GM18909 (cell line): ENCODE measurements at regions not wholly inside any gene's neighbourhood (a gene's known extent, or its start where the extent isn't known, plus 50 kb on each side); places are given as distances from the start of the nearest gene placed in this dataset.

Source experiments
- ATAC-seq: cut with Tn5 transposase; IDR thresholded peaks from one replicate; pipeline ENCODE4 v1.9.1; 2021; ENCODE audit warnings: mild to moderate bottlenecking; ENCODE audit not compliant: unreplicated experiment, poor library complexity

DNA sequence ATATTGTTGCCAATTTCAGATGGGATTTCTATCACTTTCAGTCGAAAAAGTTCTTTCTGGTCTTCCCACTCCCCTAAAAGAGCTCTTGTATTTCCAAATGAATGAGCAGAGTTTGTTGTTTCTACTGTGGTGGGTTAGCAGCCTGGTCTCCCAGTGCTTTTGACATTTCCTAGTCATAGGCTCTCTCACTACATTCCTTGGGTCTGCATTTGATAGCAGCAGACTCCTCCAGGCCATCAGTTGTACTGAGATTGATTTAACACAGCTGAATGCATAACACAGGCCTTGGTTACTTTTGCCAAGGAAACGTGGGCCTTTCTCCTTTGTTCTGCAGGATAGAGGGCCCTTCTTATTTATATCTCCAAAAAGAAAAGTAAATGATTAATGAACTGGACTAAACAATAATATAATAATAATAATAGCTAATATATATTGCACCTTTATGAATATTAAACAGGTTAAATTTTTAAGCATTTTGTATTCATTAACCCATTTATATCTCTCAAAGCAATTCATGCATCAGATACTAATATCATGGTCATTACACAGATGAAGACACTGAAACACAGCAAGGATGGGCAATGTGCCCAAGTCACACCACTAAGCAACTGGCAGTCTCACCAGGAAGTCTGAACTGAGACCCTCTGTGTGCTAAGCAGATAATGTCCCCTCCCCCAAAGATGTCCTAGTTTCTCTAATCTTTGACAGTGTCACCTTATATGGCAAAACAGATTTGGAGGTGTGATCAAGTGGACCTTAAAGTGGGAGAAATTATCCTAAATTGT lies 1579.2 kb downstream of the AACS start:
- ATAC-seq, result no peak

DNA sequence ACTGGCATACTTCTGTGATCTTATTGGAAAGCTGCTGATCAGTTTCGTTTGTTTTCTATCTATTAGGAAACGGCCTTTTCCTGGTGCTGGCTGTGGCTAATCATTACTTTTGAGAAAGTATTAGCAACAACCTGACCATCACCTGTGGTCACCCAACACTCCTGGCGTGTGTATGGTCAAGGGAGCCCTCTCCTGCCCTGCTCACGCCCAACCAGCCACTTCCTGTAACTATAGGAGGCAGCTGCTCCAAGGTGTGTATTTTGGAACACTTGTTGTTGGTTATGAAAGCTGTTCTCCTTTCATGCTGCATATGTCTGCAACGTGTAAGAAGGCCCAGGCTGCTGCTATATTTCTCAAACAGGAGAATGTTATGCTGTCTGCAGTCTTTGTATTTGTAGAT lies 1582.8 kb downstream of the AACS start:
- ATAC-seq, result no peak

DNA sequence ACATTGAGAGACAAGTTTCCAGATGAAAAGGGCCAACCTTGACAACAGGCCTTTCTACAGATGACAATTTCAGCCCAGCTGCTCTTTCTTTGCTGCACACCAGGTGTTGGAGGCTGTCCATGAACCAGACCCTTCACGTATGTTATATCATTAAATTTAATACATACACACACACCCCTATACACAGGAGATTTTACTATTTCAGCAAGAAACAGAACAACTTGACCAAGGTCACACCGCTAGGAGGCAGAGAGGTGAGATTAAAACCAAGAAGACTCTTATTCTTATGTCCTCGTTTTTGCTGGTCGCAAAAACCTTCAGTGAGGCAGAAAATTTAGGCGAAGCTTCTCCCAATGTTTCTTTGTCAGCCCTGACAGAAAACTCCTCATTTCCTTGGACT lies 1585.9 kb downstream of the AACS start:
- ATAC-seq, result no peak

DNA sequence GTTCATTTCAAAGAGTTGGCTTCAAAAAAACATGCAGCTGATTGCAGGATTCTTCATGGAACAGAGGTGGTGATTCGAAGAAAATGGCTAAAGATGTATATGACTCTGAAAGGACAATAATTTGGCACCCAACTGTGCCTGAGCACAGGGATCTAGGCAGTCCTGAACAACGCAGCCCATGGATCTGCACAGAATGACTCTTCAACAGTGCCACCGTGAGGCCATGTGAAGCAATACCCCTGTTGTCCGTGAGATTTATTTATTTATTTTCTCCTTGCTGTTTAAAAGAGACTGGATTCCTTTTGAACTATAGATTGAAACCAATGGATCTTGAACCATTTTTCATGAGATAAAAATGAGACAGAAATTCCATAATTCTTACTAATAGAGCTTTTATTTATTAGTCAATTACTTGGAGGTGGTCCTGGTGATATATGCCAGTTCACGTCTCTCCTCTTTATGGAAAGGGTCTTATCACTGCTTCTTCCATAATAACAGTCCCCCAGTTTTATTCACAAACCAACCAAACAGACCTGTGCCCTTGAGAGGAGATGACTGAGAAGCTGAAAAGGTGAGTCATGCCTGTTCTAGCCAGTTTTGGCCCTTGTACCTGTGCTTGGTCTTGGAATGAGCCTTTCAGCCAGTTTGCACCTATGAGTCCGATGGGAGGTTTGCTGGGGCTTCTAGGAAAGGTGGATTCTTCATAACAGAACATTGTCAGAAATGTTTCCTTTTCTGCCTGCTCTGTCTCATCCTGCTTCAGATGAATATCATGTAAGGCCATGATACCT lies 1598.3 kb downstream of the AACS start:
- no peak for ATAC-seq

DNA sequence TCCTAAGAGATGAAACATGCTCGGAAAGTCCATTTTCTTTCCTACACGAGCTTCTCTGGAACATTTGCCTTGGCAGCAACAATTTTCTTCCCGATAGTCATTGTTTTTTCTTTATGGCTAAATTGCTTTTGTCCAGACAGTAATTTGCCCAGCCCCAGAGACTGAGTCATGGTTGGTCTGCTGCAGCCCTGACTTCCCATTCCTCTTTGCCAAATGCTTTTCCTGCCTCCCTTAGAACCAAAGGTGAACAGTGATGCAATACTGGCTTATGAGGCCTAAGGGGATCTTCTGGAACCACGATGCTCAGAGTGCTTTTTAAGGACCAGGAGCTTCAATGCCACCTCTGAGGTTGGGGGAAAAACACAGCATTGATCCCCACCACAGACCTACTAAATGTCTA lies 1599.6 kb upstream of the TMEM132C start:
- no peak for ATAC-seq

DNA sequence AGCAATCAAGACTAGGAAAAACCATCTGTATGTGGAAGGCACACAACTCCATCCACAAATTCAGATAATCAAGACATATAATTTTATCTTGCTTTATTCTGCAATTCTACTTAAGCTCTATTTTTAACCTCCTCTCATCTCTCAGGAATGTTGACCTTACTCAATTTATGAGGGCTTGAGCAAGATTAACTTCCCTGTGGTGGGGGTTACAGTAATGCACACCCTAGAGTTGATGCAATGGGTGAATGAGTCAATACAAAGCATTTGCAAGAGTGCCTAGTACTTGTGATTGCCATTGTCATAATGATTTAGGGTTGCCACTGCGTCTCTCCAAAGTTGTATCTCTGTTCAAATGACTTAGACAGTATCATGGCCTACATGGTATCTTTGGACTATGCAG lies 1598.4 kb upstream of the TMEM132C start:
- ATAC-seq, result no peak

DNA sequence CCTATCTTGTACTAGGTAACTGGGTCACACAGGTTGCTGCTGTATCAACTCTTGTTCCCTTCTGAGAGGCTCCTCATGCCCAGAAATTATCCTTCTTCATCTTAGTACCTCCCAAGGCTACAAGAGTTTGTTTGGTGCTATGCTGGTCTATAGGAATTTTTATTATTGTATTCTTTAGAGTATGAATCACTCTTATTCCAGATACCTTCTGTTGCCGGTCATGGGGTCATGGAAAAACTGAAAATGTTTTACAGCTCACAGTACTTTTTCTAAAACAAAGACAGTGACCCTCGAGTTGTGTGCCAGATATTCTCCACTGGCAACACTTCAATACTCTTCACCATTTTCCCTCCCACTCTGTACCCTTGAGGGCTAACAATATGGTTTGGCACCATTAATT lies 1598.0 kb upstream of the TMEM132C start:
- ATAC-seq, result no peak

DNA sequence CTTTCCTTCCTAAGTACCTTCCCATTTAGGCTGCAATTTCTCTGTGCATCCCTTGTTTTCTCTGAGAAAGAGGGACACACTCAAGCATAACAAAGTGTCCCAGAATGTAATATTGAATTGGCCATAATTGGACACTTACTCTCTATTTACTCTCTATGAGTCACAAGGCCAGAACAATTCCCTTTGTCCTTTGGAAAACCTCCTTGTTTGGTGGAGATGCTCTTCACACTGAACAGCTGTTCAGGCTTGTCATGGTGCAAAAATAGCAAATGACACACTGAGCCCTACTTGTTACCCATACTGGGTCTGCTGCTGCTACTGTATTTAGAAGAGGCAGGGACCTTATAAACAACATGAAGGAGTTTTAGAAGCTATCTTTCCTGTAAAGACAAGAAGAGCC lies 1590.5 kb upstream of the TMEM132C start:
- ATAC-seq, result no peak

DNA sequence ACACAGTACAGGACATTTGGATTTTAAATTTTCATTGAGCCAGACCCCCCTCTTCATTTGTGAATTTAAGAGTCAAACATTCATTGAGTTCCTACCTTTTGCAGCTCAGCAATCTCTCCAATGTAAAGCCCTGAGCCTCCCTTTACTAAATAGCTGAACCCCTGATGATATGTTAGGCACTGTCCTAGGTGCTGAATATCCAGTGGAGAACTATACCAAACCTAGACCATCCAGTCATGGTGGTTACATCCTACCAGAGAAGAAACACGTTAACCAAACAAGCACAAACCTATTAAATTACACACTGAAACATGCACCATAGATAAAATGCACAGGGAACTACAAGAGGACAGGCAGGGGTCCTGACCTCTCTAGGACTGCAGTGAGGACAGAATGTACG lies 1585.3 kb upstream of the TMEM132C start:
- ATAC-seq, result no peak

DNA sequence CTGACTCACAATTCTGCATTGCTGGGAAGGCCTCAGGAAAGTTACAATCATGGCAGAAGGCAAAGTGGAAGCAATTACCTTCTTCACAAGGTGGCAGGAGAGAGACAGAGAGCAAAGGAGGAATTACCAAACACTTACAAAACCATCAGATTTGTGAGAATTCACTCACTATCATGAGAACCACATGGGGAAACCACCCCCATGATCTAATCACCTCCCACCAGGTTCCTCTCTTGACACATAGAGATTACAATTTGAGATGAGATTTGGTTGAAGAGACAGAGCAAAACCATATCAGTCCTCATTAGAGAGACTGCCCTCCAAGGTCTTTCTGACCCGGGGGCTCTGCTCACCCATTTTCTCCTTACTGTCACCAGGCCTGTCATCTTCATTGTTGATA lies 1582.3 kb upstream of the TMEM132C start:
- ATAC-seq, result no peak

DNA sequence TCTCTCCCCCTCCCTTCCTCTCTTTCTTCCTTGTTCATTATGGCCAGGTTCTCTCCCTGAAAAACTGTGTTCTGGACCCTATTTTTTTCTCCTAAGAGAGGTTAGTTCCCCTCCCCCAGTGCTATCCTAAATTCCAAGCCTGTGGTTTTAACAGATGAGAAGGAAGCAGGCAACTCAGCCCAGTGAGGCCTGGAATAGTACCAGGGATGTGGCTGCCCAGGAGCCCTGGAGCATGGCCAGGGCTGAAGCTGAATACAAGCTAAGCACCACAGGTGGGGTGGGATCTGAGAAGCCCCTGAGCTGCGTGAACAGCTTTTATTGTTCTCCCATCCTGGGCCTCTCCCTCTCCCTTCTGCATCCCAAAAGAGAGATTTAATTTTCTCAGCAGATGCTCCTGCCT lies 1581.3 kb upstream of the TMEM132C start:
- no peak for ATAC-seq

DNA sequence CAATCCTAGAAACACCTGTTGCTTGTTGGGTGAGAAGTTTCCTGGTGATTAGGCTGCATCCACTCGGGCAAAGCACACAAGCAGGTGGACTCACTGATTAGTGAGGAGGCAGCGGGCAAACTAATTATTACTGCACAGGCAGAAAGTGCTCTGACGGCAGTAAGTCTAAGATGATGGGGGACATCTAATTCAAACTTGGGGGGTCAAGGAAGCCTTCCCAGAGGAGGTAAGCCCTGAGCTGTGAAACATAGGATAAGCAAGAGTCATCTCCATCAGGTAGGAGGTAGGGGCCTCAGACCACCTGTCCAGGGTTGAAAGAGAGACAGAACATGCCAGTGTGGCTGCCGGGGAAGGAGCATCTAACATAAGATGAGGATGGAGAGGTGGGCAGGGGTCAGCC lies 1578.4 kb upstream of the TMEM132C start:
- no peak for ATAC-seq

DNA sequence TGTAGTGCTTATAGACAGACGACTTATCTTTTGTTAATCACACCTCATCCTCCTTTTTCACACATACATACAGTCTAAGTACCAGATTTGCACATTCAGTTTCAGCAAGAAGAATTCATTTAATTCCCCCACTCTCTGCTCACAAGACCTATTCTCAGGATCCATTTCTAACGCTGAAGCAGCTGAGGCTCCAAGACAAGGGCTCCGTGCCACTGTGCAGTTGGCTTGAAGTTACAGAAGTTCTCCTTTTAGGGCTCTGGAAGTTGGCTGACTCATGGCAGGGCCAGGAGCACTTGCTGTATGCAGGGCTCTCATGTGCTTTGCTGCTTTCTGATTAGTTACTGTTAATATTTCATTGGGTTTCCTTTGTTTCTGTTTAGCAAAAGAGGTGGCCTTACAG lies 1566.9 kb upstream of the TMEM132C start:
- no peak for ATAC-seq

DNA sequence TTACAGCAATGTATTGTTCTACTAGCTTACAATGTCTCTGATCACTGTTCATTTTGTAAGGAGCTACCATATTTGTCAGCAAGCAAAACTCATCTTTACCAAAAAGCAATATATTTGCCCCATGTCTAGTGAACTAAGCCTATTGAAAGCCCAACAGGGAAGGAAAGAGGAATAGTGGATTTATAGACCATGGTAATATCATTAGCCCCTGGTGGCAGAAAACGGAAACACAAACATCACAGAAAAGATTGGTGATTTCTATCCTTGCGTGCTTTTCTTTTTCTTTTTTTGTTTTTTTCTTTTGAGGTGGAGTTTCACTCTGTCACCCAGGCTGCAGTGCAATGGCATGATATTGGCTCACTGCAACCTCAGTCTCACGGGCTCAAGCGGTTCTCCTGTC lies 1562.4 kb upstream of the TMEM132C start:
- no peak for ATAC-seq

DNA sequence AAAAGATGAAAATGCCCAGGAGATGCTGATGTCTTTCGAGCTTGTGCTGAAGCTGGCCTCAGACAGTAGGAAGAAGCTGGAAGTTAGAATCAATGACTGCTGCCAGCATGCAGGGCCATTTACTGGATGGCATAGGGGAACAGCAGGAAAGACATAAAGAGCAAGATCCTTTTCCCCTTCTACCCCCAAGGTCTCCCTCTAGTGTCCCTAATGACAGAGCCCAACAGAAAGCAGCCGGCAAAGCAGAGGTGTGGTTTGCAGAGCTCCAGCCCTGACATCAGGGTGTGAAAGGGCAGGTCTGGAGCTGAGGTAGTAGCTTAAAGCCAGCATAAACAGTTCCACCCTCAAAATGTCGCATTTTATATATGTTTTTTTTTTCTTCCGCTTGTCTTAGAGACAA lies 1560.7 kb upstream of the TMEM132C start:
- ATAC-seq, result no peak

DNA sequence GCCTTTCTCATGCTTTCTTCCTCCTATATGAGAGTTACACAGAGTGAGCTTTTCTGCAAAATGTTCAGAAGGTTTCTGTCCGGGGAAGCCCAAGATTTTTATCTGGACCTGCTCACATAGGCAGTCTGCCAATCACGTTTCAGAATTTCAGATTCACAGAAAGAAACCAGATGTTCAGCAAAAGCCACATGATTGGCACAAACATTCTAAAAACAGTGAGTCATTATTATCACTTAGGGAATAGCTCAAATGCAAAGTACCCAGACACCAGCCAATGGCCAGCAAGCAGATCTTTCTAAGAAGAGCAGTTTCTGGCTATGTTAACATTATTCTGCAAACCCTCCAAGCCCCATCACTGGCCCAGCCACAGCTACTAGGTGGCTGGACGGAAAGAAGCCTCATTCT lies 1558.5 kb upstream of the TMEM132C start:
- ATAC-seq, result no peak

DNA sequence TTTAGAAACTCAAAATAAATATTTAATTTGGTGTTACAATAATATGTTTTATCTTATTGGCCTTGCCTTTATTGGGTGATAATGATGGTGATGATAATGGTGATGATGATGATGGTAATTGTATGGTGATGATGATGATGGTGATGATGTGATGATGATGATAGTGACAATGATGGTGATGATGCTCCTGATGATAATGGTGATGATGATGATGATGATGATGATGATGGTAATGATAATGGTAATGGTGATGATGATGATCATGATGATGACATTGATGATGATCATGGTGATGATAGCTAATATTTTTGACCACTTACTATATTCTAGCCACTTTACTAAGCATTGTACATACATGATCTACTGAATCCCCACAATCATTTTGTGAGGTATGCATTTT lies 1548.6 kb upstream of the TMEM132C start:
- ATAC-seq, result no peak

DNA sequence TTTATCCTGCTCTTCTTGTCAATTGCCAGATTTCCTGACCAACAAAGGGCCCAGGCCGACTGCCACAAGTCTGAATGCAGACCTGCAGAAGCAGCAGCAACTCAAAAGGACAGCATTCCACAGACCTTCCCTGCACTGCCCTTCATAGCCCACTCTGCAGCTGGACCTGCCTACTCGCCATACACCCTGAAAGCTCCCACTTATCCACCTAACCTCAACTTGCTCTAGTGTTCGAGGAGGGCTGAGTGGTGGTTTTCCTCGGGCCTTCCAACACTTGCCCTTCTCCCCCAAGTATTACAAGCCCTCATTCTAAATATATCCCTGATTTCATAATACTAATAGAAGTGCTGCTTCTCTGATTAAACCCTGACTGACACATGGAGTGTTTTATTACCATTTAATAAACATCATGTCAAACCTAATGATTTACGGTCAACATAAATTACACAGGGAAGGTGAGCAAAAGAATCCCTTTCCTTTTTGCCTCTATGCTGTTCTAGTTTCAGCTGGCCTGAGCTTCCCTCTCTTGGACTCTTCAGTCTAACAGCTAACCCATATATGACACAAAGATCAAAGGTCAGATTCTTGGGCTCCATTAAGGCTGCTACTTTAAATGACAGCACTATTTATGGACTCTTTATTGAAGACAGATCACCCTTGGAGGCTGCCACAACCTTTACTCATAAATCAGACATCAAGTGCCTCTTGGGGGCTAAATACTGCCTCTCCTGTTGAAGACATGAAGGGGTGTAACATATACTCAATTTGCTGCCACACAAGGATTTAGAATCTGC lies 1546.9 kb upstream of the TMEM132C start:
- no peak for ATAC-seq

DNA sequence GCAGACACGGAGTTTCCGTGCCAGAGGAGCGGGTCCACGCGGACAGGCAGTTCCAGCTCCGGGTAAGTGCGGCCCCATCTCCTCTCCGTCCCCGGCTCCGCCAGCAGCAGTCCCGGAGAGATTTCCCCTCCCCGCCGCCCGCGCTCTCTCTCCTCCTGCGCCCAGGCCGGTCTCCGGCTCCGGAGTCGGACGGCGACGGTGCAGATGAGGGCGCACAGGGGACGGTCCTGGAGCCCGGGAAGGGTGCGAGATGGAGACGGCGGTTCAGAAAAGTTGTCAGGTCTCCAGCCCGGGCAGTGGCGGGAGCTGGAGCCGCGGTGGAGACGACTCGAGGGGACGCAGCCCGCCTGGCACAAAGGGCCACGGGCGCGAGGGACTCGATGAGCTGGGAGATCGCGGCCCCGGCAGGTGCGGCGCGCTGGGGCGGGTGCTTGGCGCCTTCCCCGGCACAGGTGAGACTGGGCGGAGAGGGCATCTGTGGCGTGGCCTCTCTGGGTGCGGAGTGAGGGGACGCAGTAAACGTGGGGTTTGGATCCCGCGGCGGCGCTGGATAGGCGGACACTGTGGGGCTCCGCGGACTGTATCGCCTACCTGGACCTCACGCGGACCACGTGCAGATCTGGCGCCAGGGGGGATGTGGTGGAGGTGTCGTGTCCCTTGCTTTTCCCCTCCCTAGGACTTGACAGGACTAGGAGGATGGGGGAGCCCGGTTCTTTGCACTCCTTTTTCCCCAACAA lies 1540.3 kb upstream of the TMEM132C start:
- ATAC-seq, result no peak
